Kidney epithelial cell (primary cell): ENCODE measurements at regions not wholly inside any gene's neighbourhood (a gene's known extent, or its start where the extent isn't known, plus 50 kb on each side); places are given as distances from the start of the nearest gene placed in this dataset.

Experiments
- DNase-seq: peaks from one replicate; pipeline ENCODE4 v3.0.0-alpha.2; 2010; ENCODE audit warnings: low read depth
- H3K27me3 ChIP-seq: 2 replicates; pipeline ENCODE4 v1.6.0; 2011; ENCODE audit warnings: low read length; ENCODE audit not compliant: control insufficient read depth, insufficient read depth
- H3K36me3 ChIP-seq: 2 replicates; pipeline ENCODE4 v1.5.1; 2011; ENCODE audit warnings: low read length; ENCODE audit not compliant: control insufficient read depth, insufficient read depth
- H3K4me3 ChIP-seq: 2 replicates; pipeline ENCODE4 v1.5.1; 2011; ENCODE audit warnings: low read depth, mild to moderate bottlenecking, control low read depth, low read length
- CTCF ChIP-seq: IDR thresholded peaks from 2 replicates; pipeline ENCODE4 v1.5.1; 2011; ENCODE audit warnings: mild to moderate bottlenecking, moderate library complexity, low read length, control low read depth, inconsistent platforms; ENCODE audit not compliant: insufficient read depth, poor library complexity, severe bottlenecking

GRCh38 chr7:155992974-155993373 lies 180.7 kb upstream of the SHH start:
- Histone ChIP-seq H3K4me3 (no peak overlapping the region), H3K36me3 (no peaks in the 10 kb centered on the region), H3K27me3 (peaks cover 3% of the 10 kb centered on the region)
- DNase-seq = no peak
- no peak for TF ChIP-seq CTCF

- Histone ChIP-seq H3K4me3 (no peak overlapping the region), H3K27me3 (peaks cover 4% of the 10 kb centered on the region), H3K36me3 (no peaks in the 10 kb centered on the region)
- TF ChIP-seq CTCF = no peak
- no peak for DNase-seq
These were observed 180.3 kb upstream of the SHH start for GRCh38 chr7:155992538-155992937.

- peaks cover 4% of the 10 kb centered on the region for H3K27me3 ChIP-seq
- no peak for DNase-seq
- H3K4me3 ChIP-seq = no peak overlapping the region
- no peaks in the 10 kb centered on the region for H3K36me3 ChIP-seq
- TF ChIP-seq CTCF = no peak
These were observed 179.8 kb upstream of the SHH start for GRCh38 chr7:155992107-155992506.

- no peak for TF ChIP-seq CTCF
- no peaks in the 10 kb centered on the region for H3K36me3 ChIP-seq
- DNase-seq = no peak
- no peak overlapping the region for H3K4me3 ChIP-seq
- H3K27me3 ChIP-seq = peaks cover 4% of the 10 kb centered on the region
These were observed 179.2 kb upstream of the SHH start for GRCh38 chr7:155991470-155991869.

GRCh38 chr7:155988416-155988815 lies 176.2 kb upstream of the SHH start:
- no peak for DNase-seq
- Histone ChIP-seq H3K27me3 (peaks cover 4% of the 10 kb centered on the region), H3K4me3 (no peak overlapping the region), H3K36me3 (no peaks in the 10 kb centered on the region)
- no peak for TF ChIP-seq CTCF

GRCh38 chr7:155987681-155988235 lies 175.5 kb upstream of the SHH start:
- DNase-seq = no peak
- peaks cover 10% of the 10 kb centered on the region for H3K27me3 ChIP-seq
- no peak for TF ChIP-seq CTCF
- no peak overlapping the region for H3K4me3 ChIP-seq
- H3K36me3 ChIP-seq = no peaks in the 10 kb centered on the region
